ENCODE measurements at regions not wholly inside any gene's neighbourhood (a gene's known extent, or its start where the extent isn't known, plus 50 kb on each side); places are given as distances from the start of the nearest gene placed in this dataset.

- no peak for TF ChIP-seq CTCF (IDR thresholded peaks at IDR 0.05)
- no peak for TF ChIP-seq POLR2A (IDR thresholded peaks at IDR 0.05)
Measured at GRCh38 chr15:45862034-45862433, 227.2 kb downstream of the SQOR start.

Measured in thyroid gland (tissue), 4 donors.